ENCODE measurements at regions not wholly inside any gene's neighbourhood (a gene's known extent, or its start where the extent isn't known, plus 50 kb on each side); places are given as distances from the start of the nearest gene placed in this dataset.

- Mint-ChIP-seq H3K36me3 (ENCODE audit: low read depth) (no peaks in the 10 kb centered on the region), H3K4me3 (no peak overlapping the region), H3K4me1 (no peaks in the 10 kb centered on the region), H3K27ac (no peak overlapping the region), H3K27me3 (ENCODE audit: low read depth) (no peaks in the 10 kb centered on the region), H3K9me3 (peaks cover 9% of the 10 kb centered on the region)
- TF ChIP-seq, protein P1, sequence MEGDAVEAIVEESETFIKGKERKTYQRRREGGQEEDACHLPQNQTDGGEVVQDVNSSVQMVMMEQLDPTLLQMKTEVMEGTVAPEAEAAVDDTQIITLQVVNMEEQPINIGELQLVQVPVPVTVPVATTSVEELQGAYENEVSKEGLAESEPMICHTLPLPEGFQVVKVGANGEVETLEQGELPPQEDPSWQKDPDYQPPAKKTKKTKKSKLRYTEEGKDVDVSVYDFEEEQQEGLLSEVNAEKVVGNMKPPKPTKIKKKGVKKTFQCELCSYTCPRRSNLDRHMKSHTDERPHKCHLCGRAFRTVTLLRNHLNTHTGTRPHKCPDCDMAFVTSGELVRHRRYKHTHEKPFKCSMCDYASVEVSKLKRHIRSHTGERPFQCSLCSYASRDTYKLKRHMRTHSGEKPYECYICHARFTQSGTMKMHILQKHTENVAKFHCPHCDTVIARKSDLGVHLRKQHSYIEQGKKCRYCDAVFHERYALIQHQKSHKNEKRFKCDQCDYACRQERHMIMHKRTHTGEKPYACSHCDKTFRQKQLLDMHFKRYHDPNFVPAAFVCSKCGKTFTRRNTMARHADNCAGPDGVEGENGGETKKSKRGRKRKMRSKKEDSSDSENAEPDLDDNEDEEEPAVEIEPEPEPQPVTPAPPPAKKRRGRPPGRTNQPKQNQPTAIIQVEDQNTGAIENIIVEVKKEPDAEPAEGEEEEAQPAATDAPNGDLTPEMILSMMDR (IDR thresholded peaks at IDR 0.05; ENCODE audit: unreplicated experiment in 3 of 3): no peak
Observed at GRCh38 chr10:55476129-55476528, 675.1 kb upstream of the PCDH15 start.

- Mint-ChIP-seq H3K27me3 (ENCODE audit: low read depth) (no peaks in the 10 kb centered on the region), H3K4me3 (no peak overlapping the region), H3K36me3 (ENCODE audit: low read depth) (no peaks in the 10 kb centered on the region), H3K27ac (no peak overlapping the region), H3K4me1 (no peaks in the 10 kb centered on the region), H3K9me3 (peaks cover 4% of the 10 kb centered on the region)
- TF ChIP-seq, protein P1 (IDR thresholded peaks at IDR 0.05; ENCODE audit: unreplicated experiment in 3 of 3): no peak
Observed at GRCh38 chr10:55474258-55474657, 673.2 kb upstream of the PCDH15 start.

GRCh38 chr10:55470840-55471239 lies 669.8 kb upstream of the PCDH15 start:
- Mint-ChIP-seq H3K4me1 (no peaks in the 10 kb centered on the region), H3K9me3 (peaks cover 4% of the 10 kb centered on the region), H3K27me3 (ENCODE audit: low read depth) (no peaks in the 10 kb centered on the region), H3K27ac (no peak overlapping the region), H3K4me3 (no peak overlapping the region), H3K36me3 (ENCODE audit: low read depth) (no peaks in the 10 kb centered on the region)
- TF ChIP-seq, protein P1 (IDR thresholded peaks at IDR 0.05; ENCODE audit: unreplicated experiment in 3 of 3): no peak

DNA sequence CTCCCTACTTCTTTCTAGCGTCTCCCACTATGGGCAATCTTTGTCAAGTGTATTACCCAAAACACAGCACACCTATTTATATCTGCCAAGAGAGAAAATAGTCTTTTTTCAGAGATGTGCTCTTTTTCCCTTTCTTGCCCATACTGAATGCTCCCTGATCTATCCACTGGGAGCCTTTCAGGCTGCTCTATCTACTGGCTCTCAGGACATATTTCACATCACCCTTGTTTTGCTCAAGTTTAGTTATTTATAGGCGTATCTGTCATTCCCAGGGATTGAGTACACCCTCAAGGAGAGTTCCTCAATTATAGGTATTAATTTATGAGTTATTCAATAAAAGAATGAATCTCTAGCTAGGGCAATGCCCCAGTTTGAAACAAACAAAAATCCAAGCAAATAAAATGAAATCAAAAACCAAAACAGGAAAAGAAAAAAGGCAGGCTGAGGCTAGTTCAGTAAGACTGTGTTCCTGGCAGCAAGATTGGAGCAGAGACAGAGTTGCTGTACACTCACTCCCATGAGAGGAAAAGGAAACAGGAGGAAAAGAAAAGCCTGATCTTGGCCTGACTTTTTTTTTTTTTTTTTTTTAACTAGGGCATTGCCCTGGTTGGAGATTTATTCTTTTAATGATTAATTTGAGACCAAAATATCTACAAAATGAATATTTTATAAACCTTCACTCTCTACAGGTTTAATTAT lies 665.9 kb upstream of the PCDH15 start:
- Mint-ChIP-seq H3K36me3 (ENCODE audit: low read depth) (no peaks in the 10 kb centered on the region), H3K9me3 (peaks cover 4% of the 10 kb centered on the region), H3K27me3 (ENCODE audit: low read depth) (no peaks in the 10 kb centered on the region), H3K27ac (no peak overlapping the region), H3K4me1 (no peaks in the 10 kb centered on the region), H3K4me3 (no peak overlapping the region)
- TF ChIP-seq, protein P1 (IDR thresholded peaks at IDR 0.05; ENCODE audit: unreplicated experiment in 3 of 3): no peak

DNA sequence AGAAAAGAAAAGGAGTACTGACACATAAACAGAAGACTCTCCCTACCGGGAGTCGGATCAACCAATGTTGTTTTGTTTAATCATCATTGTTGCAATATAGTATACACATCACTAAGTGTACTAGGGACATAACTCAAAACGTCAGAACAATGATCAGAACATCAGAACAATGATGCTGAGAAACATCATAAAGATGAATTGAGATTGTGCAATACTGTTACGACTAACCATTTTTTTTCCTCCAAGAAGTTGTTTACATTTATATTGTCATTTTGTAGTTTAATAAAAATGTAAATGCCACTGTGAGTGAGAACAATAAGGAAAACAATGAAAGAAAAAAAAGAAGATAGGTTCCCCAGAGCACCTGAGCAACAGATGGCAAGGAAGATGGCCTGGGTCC lies 663.1 kb upstream of the PCDH15 start:
- Mint-ChIP-seq H3K4me3 (no peak overlapping the region), H3K9me3 (no peaks in the 10 kb centered on the region), H3K27ac (no peak overlapping the region), H3K27me3 (ENCODE audit: low read depth) (no peaks in the 10 kb centered on the region), H3K4me1 (no peaks in the 10 kb centered on the region), H3K36me3 (ENCODE audit: low read depth) (no peaks in the 10 kb centered on the region)
- TF ChIP-seq, protein P1 (IDR thresholded peaks at IDR 0.05; ENCODE audit: unreplicated experiment in 3 of 3): no peak

- TF ChIP-seq, protein P1 (IDR thresholded peaks at IDR 0.05; ENCODE audit: unreplicated experiment in 3 of 3): no peak
- no peak overlapping the region for H3K27ac Mint-ChIP-seq
- no peaks in the 10 kb centered on the region for H3K27me3 Mint-ChIP-seq (ENCODE audit: low read depth)
- H3K9me3 Mint-ChIP-seq: no peaks in the 10 kb centered on the region
- no peaks in the 10 kb centered on the region for H3K4me1 Mint-ChIP-seq
- H3K36me3 Mint-ChIP-seq (ENCODE audit: low read depth): no peaks in the 10 kb centered on the region
- H3K4me3 Mint-ChIP-seq: no peak overlapping the region
Observed at GRCh38 chr10:55460008-55460407, 659.0 kb upstream of the PCDH15 start.

All from nephron (organoid).